ENCODE measurements at regions not wholly inside any gene's neighbourhood (a gene's known extent, or its start where the extent isn't known, plus 50 kb on each side); places are given as distances from the start of the nearest gene placed in this dataset.

DNA sequence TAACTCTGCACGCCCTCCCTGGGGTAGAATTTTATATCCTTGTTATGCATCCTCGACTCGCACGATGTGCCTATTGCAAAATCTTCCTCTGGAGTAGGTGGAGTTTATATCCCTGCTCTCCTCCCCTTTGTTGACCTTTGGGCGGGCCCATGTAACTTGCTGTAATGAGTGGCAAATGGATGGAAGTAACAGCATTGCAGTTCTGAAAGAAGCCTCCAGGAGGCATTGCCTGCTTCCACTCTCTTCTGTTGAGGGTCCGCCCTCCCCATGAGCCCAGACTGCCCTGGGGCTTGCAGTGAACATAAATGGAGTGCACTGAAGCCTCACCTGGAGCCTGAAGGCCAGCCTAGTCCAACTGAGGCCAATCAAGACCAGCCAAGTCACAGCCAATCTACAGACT lies 62.2 kb upstream of the GRIK3 start:
- TF ChIP-seq EP300 (IDR thresholded peaks at IDR 0.05) (no peak), CTCF (IDR thresholded peaks at IDR 0.05) (no peak), POLR2AphosphoS5 (IDR thresholded peaks at IDR 0.05) (no peak), POLR2A (IDR thresholded peaks at IDR 0.05) (no peak)
- Histone ChIP-seq H3K4me3 (no peak overlapping the region), H3K27ac (no peak overlapping the region), H3K9me3 (no peaks in the 10 kb centered on the region), H3K36me3 (no peaks in the 10 kb centered on the region), H3K4me1 (no peaks in the 10 kb centered on the region), H3K27me3 (peaks cover 0 to 22% (median 0%) of the 10 kb centered on the region in 3 donors)
- intact Hi-C loops (cut with DNase I): no loop called here
- WGBS, 2 donors: 45 to 67% methylated on average over 6 of the region's 6 CpGs
- DNase-seq: no peak

- Histone ChIP-seq H3K27me3 (peaks cover 0 to 23% (median 0%) of the 10 kb centered on the region in 3 donors), H3K9me3 (no peaks in the 10 kb centered on the region), H3K27ac (no peak overlapping the region), H3K4me3 (no peak overlapping the region), H3K36me3 (no peaks in the 10 kb centered on the region), H3K4me1 (no peaks in the 10 kb centered on the region)
- intact Hi-C loops (cut with DNase I): no loop called here
- 70 to 73% methylated on average over 7 of the region's 7 CpGs for WGBS, 2 donors
- DNase-seq: no peak
- TF ChIP-seq POLR2A (IDR thresholded peaks at IDR 0.05): no peak
- no peak for TF ChIP-seq POLR2AphosphoS5 (IDR thresholded peaks at IDR 0.05)
- TF ChIP-seq CTCF (IDR thresholded peaks at IDR 0.05): no peak
- no peak for TF ChIP-seq EP300 (IDR thresholded peaks at IDR 0.05)
These were observed 63.4 kb upstream of the GRIK3 start for GRCh38 chr1:37097731-37098130.

DNA sequence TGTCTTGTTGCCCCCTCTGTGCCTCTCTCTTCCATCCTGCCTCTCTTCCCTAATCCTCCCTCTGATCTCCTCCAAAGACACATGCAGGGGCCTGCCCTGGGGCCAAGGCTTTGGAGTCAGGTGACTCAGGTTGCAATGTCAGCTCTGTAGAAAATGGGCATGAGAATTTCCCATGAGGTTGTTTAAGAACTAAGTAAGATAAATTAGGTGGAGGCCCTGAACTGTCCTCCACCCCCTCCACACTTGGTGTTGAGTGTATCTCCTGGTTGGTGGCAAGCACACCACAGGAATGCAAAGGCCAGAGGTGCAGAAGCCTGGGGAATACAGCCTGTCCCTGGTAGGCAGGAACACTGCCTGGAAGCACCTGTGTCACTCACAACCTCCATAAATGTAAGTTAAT lies 63.9 kb upstream of the GRIK3 start:
- no peak overlapping the region for H3K4me3 ChIP-seq
- TF ChIP-seq POLR2A (IDR thresholded peaks at IDR 0.05): no peak
- no peak for TF ChIP-seq POLR2AphosphoS5 (IDR thresholded peaks at IDR 0.05)
- TF ChIP-seq CTCF (IDR thresholded peaks at IDR 0.05): no peak
- TF ChIP-seq EP300 (IDR thresholded peaks at IDR 0.05): no peak
- intact Hi-C loops (cut with DNase I): no loop called here
- no peaks in the 10 kb centered on the region for H3K4me1 ChIP-seq
- H3K9me3 ChIP-seq: no peaks in the 10 kb centered on the region
- no peaks in the 10 kb centered on the region for H3K36me3 ChIP-seq
- no peak overlapping the region for H3K27ac ChIP-seq
- no peak for DNase-seq
- peaks cover 0 to 23% (median 0%) of the 10 kb centered on the region in 3 donors for H3K27me3 ChIP-seq

DNA sequence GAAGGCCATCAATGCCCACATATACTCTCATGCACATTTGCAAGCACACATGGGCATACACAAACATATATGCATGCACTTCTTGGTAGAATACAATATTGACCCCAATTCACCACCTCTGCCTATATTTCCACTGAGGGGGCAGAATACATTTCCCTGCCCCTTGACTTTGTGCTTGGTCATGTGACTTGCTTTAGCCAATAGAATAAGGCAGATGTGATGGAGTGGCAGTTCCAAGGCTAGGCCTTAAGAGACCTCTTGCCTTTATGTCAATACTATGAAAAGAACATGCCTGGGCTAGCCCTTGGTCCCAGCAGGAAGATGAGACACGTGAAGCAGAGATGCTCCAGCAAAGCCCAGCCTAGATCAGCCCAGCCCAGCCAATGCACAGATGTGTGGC lies 66.0 kb upstream of the GRIK3 start:
- peaks cover 0 to 8% (median 0%) of the 10 kb centered on the region in 3 donors for H3K27me3 ChIP-seq
- H3K4me1 ChIP-seq: no peaks in the 10 kb centered on the region
- no peaks in the 10 kb centered on the region for H3K36me3 ChIP-seq
- no peak for DNase-seq
- no peaks in the 10 kb centered on the region for H3K9me3 ChIP-seq
- H3K4me3 ChIP-seq: no peak overlapping the region
- TF ChIP-seq POLR2AphosphoS5 (IDR thresholded peaks at IDR 0.05) (no peak), POLR2A (IDR thresholded peaks at IDR 0.05) (no peak), EP300 (IDR thresholded peaks at IDR 0.05) (no peak), CTCF (IDR thresholded peaks at IDR 0.05) (no peak)
- intact Hi-C loops (cut with DNase I): no loop called here
- no peak overlapping the region for H3K27ac ChIP-seq
- 8 to 40% methylated on average over 1 of the region's 1 CpG for WGBS, 2 donors

DNA sequence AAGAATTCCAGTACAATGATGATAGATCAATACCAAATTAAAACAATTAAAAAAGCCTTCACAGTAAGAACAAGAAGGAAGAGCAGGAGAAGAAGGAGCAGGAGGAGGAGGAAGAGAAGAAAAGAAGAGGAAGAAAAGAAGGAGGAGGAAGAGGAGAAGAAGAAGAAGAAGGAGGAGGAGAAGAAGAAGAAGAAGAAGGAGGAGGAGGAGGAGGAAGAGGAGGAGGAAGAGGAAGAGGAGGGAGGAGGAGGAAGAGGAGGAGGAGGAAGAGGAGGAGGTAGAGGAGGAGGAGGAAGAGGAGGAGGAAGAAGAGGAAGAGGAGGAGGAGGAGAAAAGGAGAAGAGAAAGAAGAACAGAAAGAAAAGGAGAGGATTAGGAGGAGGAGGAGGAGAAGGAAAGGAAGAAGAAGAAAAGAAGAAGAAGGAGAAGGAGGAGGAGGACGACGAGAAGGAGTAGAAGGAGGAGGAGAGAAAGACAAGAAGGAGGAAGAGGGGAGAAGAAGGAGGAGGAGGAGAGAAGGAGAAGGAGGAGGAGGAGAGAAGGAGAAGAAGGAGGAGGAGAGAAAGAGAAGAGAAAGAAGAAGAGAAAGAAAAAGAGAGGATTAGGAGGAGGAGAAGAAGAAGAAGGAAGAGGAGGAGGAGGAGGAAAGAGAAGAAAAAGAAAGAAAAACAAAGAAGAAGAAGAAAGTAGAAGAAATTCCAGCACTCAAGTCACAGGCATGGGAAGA lies 68.5 kb upstream of the GRIK3 start:
- intact Hi-C loops (cut with DNase I): no loop called here
- 83 to 88% methylated on average over 2 of the region's 2 CpGs for WGBS, 2 donors
- TF ChIP-seq POLR2AphosphoS5 (IDR thresholded peaks at IDR 0.05) (no peak), EP300 (IDR thresholded peaks at IDR 0.05) (no peak), POLR2A (IDR thresholded peaks at IDR 0.05) (no peak), CTCF (IDR thresholded peaks at IDR 0.05) (no peak)

More for the DNA sequence above, 68.5 kb upstream of the GRIK3 start:
- Histone ChIP-seq H3K36me3 (no peaks in the 10 kb centered on the region), H3K9me3 (no peaks in the 10 kb centered on the region), H3K27me3 (peaks cover 0 to 8% (median 0%) of the 10 kb centered on the region in 3 donors), H3K4me3 (no peak overlapping the region), H3K27ac (no peak overlapping the region), H3K4me1 (no peaks in the 10 kb centered on the region)
- no peak for DNase-seq

Data from sigmoid colon (tissue), 6 donors.